ENCODE measurements at regions not wholly inside any gene's neighbourhood (a gene's known extent, or its start where the extent isn't known, plus 50 kb on each side); places are given as distances from the start of the nearest gene placed in this dataset.

DNA sequence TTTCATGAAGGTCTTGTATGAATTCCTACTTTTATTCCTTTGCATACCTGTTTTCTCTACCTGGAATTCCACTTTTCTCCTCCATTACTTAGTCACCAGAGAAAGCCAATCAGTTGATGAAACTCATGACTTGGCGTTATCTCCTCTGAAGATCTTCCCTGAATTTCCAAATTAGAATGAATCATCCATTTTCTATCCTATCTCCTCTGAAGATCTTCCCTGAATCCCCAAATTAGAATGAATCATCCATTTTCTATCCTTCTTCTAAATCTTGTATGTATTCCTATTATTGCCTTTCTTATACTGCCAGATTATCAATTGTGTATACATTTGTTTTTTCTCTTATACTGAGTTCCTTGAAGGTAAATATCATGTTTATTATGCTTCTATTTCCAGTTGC is 440.4 kb downstream of the CCDC85A start:
- H3K9me3 ChIP-seq (ENCODE audit: insufficient read depth, low read depth), result no peaks in the 10 kb centered on the region
- no peaks in the 10 kb centered on the region for H3K27me3 ChIP-seq (ENCODE audit: insufficient read depth, low read depth)
- no peaks in the 10 kb centered on the region for H4K20me1 ChIP-seq (ENCODE audit: insufficient read depth)
- ChIA-PET CTCF (no interaction called here), POLR2A (ENCODE audit: unreplicated experiment) (no interaction called here)
- no peak overlapping the region for H3K27ac ChIP-seq
- H3K4me2 ChIP-seq, result no peak overlapping the region
- BruUV-seq (replicated peaks), result no TSS peak
- H3K79me2 ChIP-seq (ENCODE audit: low read depth), result no peaks in the 10 kb centered on the region
- H2AFZ ChIP-seq, result no peak overlapping the region
- H3F3A ChIP-seq (ENCODE audit: insufficient read depth, low read depth), result no peaks in the 10 kb centered on the region
- TF ChIP-seq EZH2 (IDR thresholded peaks at IDR 0.05; ENCODE audit: low read depth), result no peak
- TF ChIP-seq, protein P1, sequence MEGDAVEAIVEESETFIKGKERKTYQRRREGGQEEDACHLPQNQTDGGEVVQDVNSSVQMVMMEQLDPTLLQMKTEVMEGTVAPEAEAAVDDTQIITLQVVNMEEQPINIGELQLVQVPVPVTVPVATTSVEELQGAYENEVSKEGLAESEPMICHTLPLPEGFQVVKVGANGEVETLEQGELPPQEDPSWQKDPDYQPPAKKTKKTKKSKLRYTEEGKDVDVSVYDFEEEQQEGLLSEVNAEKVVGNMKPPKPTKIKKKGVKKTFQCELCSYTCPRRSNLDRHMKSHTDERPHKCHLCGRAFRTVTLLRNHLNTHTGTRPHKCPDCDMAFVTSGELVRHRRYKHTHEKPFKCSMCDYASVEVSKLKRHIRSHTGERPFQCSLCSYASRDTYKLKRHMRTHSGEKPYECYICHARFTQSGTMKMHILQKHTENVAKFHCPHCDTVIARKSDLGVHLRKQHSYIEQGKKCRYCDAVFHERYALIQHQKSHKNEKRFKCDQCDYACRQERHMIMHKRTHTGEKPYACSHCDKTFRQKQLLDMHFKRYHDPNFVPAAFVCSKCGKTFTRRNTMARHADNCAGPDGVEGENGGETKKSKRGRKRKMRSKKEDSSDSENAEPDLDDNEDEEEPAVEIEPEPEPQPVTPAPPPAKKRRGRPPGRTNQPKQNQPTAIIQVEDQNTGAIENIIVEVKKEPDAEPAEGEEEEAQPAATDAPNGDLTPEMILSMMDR (conservative IDR thresholded peaks at IDR 0.05), result no peak
- intact Hi-C loops (cut with micrococcal nuclease; ENCODE audit: unreplicated experiment), result no loop called here
- H3K4me1 ChIP-seq (replicated peaks; ENCODE audit: insufficient read depth), result no peaks in the 10 kb centered on the region
- no peak overlapping the region for H3K4me3 ChIP-seq
- DNase-seq, result no peak
- no peaks in the 10 kb centered on the region for H3K9me2 ChIP-seq (ENCODE audit: insufficient read depth)
- H3K36me3 ChIP-seq (ENCODE audit: low read depth), result no peaks in the 10 kb centered on the region

- Histone ChIP-seq H3K9me2 (ENCODE audit: insufficient read depth) (no peaks in the 10 kb centered on the region), H3K27ac (no peak overlapping the region), H3F3A (ENCODE audit: insufficient read depth, low read depth) (no peaks in the 10 kb centered on the region), H3K27me3 (ENCODE audit: insufficient read depth, low read depth) (no peaks in the 10 kb centered on the region), H3K36me3 (ENCODE audit: low read depth) (no peaks in the 10 kb centered on the region), H3K4me1 (replicated peaks; ENCODE audit: insufficient read depth) (no peaks in the 10 kb centered on the region), H2AFZ (no peak overlapping the region), H4K20me1 (ENCODE audit: insufficient read depth) (no peaks in the 10 kb centered on the region), H3K79me2 (ENCODE audit: low read depth) (no peaks in the 10 kb centered on the region), H3K9me3 (ENCODE audit: insufficient read depth, low read depth) (no peaks in the 10 kb centered on the region), H3K4me3 (no peak overlapping the region), H3K4me2 (no peak overlapping the region)
- intact Hi-C loops (cut with micrococcal nuclease; ENCODE audit: unreplicated experiment), result no loop called here
- ChIA-PET CTCF (no interaction called here), POLR2A (ENCODE audit: unreplicated experiment) (no interaction called here)
- TF ChIP-seq, protein P1 (conservative IDR thresholded peaks at IDR 0.05), result no peak
- TF ChIP-seq EZH2 (IDR thresholded peaks at IDR 0.05; ENCODE audit: low read depth), result no peak
- no peak for DNase-seq
- BruUV-seq (replicated peaks), result no TSS peak
These were observed 443.1 kb downstream of the CCDC85A start for GRCh38 chr2:56626927-56627326.

- POLR2A ChIA-PET (ENCODE audit: unreplicated experiment), result no interaction called here
- TF ChIP-seq, protein P1 (conservative IDR thresholded peaks at IDR 0.05), result no peak
- TF ChIP-seq EZH2 (IDR thresholded peaks at IDR 0.05; ENCODE audit: low read depth), result no peak
These were observed 446.5 kb downstream of the CCDC85A start for GRCh38 chr2:56630286-56630685.

More at GRCh38 chr2:56630286-56630685, 446.5 kb downstream of the CCDC85A start:
- H2AFZ ChIP-seq, result no peak overlapping the region
- BruUV-seq (replicated peaks), result no TSS peak
- DNase-seq, result no peak
- H4K20me1 ChIP-seq (ENCODE audit: insufficient read depth), result no peaks in the 10 kb centered on the region
- H3K79me2 ChIP-seq (ENCODE audit: low read depth), result no peaks in the 10 kb centered on the region
- no peaks in the 10 kb centered on the region for H3K36me3 ChIP-seq (ENCODE audit: low read depth)
- H3F3A ChIP-seq (ENCODE audit: insufficient read depth, low read depth), result no peaks in the 10 kb centered on the region
- no peaks in the 10 kb centered on the region for H3K27me3 ChIP-seq (ENCODE audit: insufficient read depth, low read depth)
- CTCF ChIA-PET, result no interaction called here
- no peaks in the 10 kb centered on the region for H3K9me2 ChIP-seq (ENCODE audit: insufficient read depth)
- H3K4me3 ChIP-seq, result no peak overlapping the region
- no peak overlapping the region for H3K4me2 ChIP-seq
- intact Hi-C loops (cut with micrococcal nuclease; ENCODE audit: unreplicated experiment), result no loop called here
- no peaks in the 10 kb centered on the region for H3K4me1 ChIP-seq (replicated peaks; ENCODE audit: insufficient read depth)
- no peaks in the 10 kb centered on the region for H3K9me3 ChIP-seq (ENCODE audit: insufficient read depth, low read depth)
- H3K27ac ChIP-seq, result no peak overlapping the region

Measured in PC-9 (cell line).